K562 (cell line): ENCODE measurements at regions not wholly inside any gene's neighbourhood (a gene's known extent, or its start where the extent isn't known, plus 50 kb on each side); places are given as distances from the start of the nearest gene placed in this dataset.

ENCODE experiments used
- ATAC-seq: fragments of 200-7000 bp; cut with Tn5 transposase; 3 replicates; pipeline ENCODE4 v1.9.1; 2020; ENCODE audit warnings: moderate library complexity
- BruUV-seq: library from RNA; stranded (reverse); fragments of 400-500 nt; replicated peaks from 2 replicates; lab custom pipeline; 2021; lab: Mats Ljungman, UMichigan
- CTCF ChIA-PET: fragments of 300-600 bp; formaldehyde crosslinking; extraction: SDS; loops from one replicate; lab custom pipeline; 2021; ENCODE audit warnings: low intra/inter-chr PET ratio; lab: Yijun Ruan, JAX
- POLR2A ChIA-PET: fragments of 300-600, 350-650 bp; sonication (Branson Sonifier 250); formaldehyde crosslinking; extraction: SDS; loops from one replicate; lab custom pipeline; 2021; ENCODE audit warnings: antibody characterized with exemption, inconsistent platforms; lab: Yijun Ruan, JAX
- DNase-seq, 4 experiments: peaks; one replicate each; pipeline versions ENCODE4 v3.0.0 to v3.0.0-alpha.2; 2011 to 2018; ENCODE audit warnings: low spot score in 3 of 4, mixed read lengths in 3 of 4; ENCODE audit errors: extremely low read depth in 1 of 4
- FAIRE-seq: peaks from 2 replicates; lab custom pipeline; 2011; peaks lifted over from hg19 to GRCh38; lab: Jason Lieb, UNC
- H2AFZ ChIP-seq: 2 replicates; pipeline ENCODE4 v1.6.0; 2011; ENCODE audit warnings: low read depth, low read length, control low read depth, inconsistent platforms
- H3K27ac ChIP-seq: fragments of 200-600 bp; 3 replicates; pipeline ENCODE4 v1.8.0; 2011; ENCODE audit warnings: low read depth, mild to moderate bottlenecking, control low read depth, inconsistent platforms, low read length, moderate library complexity, mixed read lengths; ENCODE audit errors: extremely low read depth
- H3K27me3 ChIP-seq, 2 experiments: fragments of 300-600 bp in 1 of 2; 2 replicates in 1 of 2; 3 replicates in 1 of 2; pipeline versions ENCODE4 v1.6.0 to v1.8.0; 2011; ENCODE audit warnings: inconsistent platforms in 2 of 2, low read length in 2 of 2, mild to moderate bottlenecking in 1 of 2, mixed read lengths in 1 of 2, moderate library complexity in 1 of 2; ENCODE audit not compliant: control insufficient read depth in 2 of 2, insufficient read depth in 2 of 2
- H3K36me3 ChIP-seq: fragments of 300-600 bp; 3 replicates; pipeline ENCODE4 v1.8.0; 2011; ENCODE audit warnings: mild to moderate bottlenecking, low read length, inconsistent platforms; ENCODE audit not compliant: control insufficient read depth, insufficient read depth
- H3K4me1 ChIP-seq, 2 experiments: fragments of 200-600 bp in 1 of 2; replicated peaks in 1 of 2; 2 replicates in 1 of 2; 3 replicates in 1 of 2; pipeline versions ENCODE4 v1.5.1 to v1.8.0; 2011; ENCODE audit warnings: inconsistent platforms in 2 of 2, low read length in 2 of 2, mild to moderate bottlenecking in 1 of 2, mixed read lengths in 1 of 2, moderate library complexity in 1 of 2; ENCODE audit not compliant: control insufficient read depth in 2 of 2, insufficient read depth in 2 of 2
- H3K4me2 ChIP-seq: 2 replicates; pipeline ENCODE4 v1.6.1; 2011; ENCODE audit warnings: low read length, control low read depth, inconsistent platforms, mixed read lengths; ENCODE audit not compliant: insufficient read depth
- H3K4me3 ChIP-seq: fragments of 200-600 bp; sonication (generic), shearing (Covaris generic); 2 replicates; pipeline ENCODE4 v1.5.1; 2016; ENCODE audit warnings: control low read depth, inconsistent platforms
- H3K79me2 ChIP-seq: fragments of 200-600 bp; 3 replicates; pipeline ENCODE4 v1.8.0; 2011; ENCODE audit warnings: low read length, inconsistent platforms; ENCODE audit not compliant: control insufficient read depth, insufficient read depth
- H3K9ac ChIP-seq, 2 experiments: 2 replicates each; pipeline versions ENCODE4 v1.6.0 to v1.6.1; 2011; ENCODE audit warnings: low read depth in 2 of 2, low read length in 2 of 2, control low read depth in 1 of 2, inconsistent platforms in 1 of 2, mild to moderate bottlenecking in 1 of 2, mixed read lengths in 1 of 2; ENCODE audit not compliant: insufficient read depth in 1 of 2
- H3K9me1 ChIP-seq: one replicate; pipeline ENCODE4 v1.6.0; 2011; ENCODE audit warnings: inconsistent platforms, mild to moderate bottlenecking, low read length, moderate library complexity; ENCODE audit not compliant: control insufficient read depth, insufficient read depth
- H3K9me3 ChIP-seq: replicated peaks from 2 replicates; pipeline ENCODE4 v1.5.1; 2011; ENCODE audit warnings: low read depth, low read length, inconsistent platforms; ENCODE audit not compliant: control insufficient read depth, insufficient read depth
- H4K20me1 ChIP-seq: replicated peaks from 2 replicates; pipeline ENCODE4 v1.6.1; 2011; ENCODE audit warnings: low read length, inconsistent platforms, mixed read lengths; ENCODE audit not compliant: control insufficient read depth, insufficient read depth
- FOXA1 ChIP-seq: fragments of 450-650 bp; IDR thresholded peaks from 2 replicates; pipeline ENCODE4 v1.6.1; 2016; ENCODE audit warnings: mild to moderate bottlenecking, borderline replicate concordance
- GABPA ChIP-seq: fragments of 200-800 bp; sonication (Bioruptor generic); conservative IDR thresholded peaks from 2 replicates; pipeline ENCODE4 v1.6.1; 2016; ENCODE audit warnings: low read depth, missing genetic modification characterization, missing compliant biosample characterization
- YY1 ChIP-seq, 3 experiments: IDR thresholded peaks; 2 replicates each; pipeline ENCODE4 v1.6.1; 2011; ENCODE audit warnings: low read length in 2 of 3, mild to moderate bottlenecking in 2 of 3, moderate library complexity in 2 of 3, borderline replicate concordance in 1 of 3, control low read depth in 1 of 3, low read depth in 1 of 3; ENCODE audit not compliant: insufficient read depth in 3 of 3, insufficient replicate concordance in 2 of 3, control insufficient read depth in 1 of 3, insufficient read length in 1 of 3; ENCODE audit errors: extremely low read depth in 1 of 3
- ZNF217 ChIP-seq: sonication (generic); formaldehyde crosslinking; IDR thresholded peaks from 2 replicates; pipeline ENCODE4 v1.8.0; 2022; ENCODE audit warnings: mild to moderate bottlenecking, missing genetic modification reagents
- ZNF232 ChIP-seq: sonication (generic); formaldehyde crosslinking; IDR thresholded peaks from 2 replicates; pipeline ENCODE4 v1.8.0; 2022; ENCODE audit warnings: mild to moderate bottlenecking, missing genetic modification reagents
- ZNF431 ChIP-seq: sonication (generic); formaldehyde crosslinking; IDR thresholded peaks from 2 replicates; pipeline ENCODE4 v1.8.0; 2022; ENCODE audit warnings: mild to moderate bottlenecking, missing genetic modification reagents
- WGBS: fragments of 100-300 bp; shearing (Covaris generic); methylation state at CpG from one replicate; pipeline ENCODE4 v1.1.6; 2016; ENCODE audit warnings: low coverage, mixed read lengths; ENCODE audit not compliant: insufficient coverage; ENCODE audit errors: missing lambda C conversion rate; 5-methylcytosine and 5-hydroxymethylcytosine counted together
- in situ Hi-C: fragments of 300-500 bp; cut with MboI; formaldehyde crosslinking; loops from 4 replicates; pipeline ENCODE4 v1.15.0; 2018; ENCODE audit warnings: inconsistent platforms, mixed read lengths
- intact Hi-C: fragments of 100-400 bp; cut with micrococcal nuclease; formaldehyde crosslinking; loops from 2 replicates; pipeline ENCODE4 v1.14.2; 2022
- TF ChIP-seq, protein P1 (sequence below): sonication (generic); formaldehyde crosslinking; IDR thresholded peaks from 2 replicates; pipeline ENCODE4 v1.8.1; 2023; ENCODE audit warnings: mild to moderate bottlenecking, missing genetic modification reagents, moderate library complexity

DNA sequence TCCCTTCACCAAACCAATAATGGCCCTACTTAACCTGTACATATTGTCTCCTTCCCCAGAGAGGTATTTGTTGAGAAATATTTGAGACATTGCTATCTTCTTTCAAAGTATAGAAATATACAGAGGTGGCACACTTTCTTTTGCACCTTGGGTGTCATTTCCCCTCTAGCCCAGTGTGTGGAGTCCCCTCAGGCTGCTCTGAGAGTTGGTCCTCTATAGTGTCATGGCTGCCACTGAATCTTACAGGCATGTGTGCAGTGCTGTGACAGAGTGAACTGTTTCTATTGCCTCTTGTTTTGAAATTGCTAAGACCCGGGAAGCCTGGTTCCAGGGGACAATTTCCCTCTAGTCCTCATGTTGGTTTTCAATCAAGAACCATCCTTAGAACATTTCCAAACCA, 140.2 kb upstream of the KCNJ6 start:
- ChIA-PET POLR2A (no interaction called here), CTCF (no interaction called here)
- Histone ChIP-seq H3K9me3 (no peaks in the 10 kb centered on the region), H3K4me1 (no peaks in the 10 kb centered on the region), H3K9ac (no peak overlapping the region), H4K20me1 (0 out of 2 replicates have a peak, but pooled peaks cover 3% of the 10 kb centered on the region), H3K9me1 (no peaks in the 10 kb centered on the region), H3K4me3 (no peak overlapping the region), H3K4me2 (no peak overlapping the region), H3K79me2 (no peaks in the 10 kb centered on the region), H3K27ac (no peak overlapping the region), H3K27me3 (no peaks in the 10 kb centered on the region), H3K36me3 (peaks cover 6% of the 10 kb centered on the region; the same call in 2 of the 3 replicates), H2AFZ (no peak overlapping the region)
- intact Hi-C loops (no loop called here), in situ Hi-C loops (no loop called here)
- ATAC-seq: peak; percentile 73
- no peak for FAIRE-seq
- no TSS peak for BruUV-seq
- 58% methylated on average over 1 of the region's 1 CpG for WGBS
- no peak for DNase-seq
- no peak for TF ChIP-seq GABPA
- TF ChIP-seq ZNF217 (CRISPR knock-in tag): no peak
- TF ChIP-seq, protein P1, sequence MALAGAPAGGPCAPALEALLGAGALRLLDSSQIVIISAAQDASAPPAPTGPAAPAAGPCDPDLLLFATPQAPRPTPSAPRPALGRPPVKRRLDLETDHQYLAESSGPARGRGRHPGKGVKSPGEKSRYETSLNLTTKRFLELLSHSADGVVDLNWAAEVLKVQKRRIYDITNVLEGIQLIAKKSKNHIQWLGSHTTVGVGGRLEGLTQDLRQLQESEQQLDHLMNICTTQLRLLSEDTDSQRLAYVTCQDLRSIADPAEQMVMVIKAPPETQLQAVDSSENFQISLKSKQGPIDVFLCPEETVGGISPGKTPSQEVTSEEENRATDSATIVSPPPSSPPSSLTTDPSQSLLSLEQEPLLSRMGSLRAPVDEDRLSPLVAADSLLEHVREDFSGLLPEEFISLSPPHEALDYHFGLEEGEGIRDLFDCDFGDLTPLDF (CRISPR knock-in tag): no peak
- TF ChIP-seq ZNF431 (CRISPR knock-in tag): no peak
- no peak for TF ChIP-seq ZNF232 (CRISPR knock-in tag)
- peak in 1 of 3 experiments; percentile 50 for TF ChIP-seq YY1 (IDR thresholded peaks at IDR 0.05; ENCODE audit: borderline replicate concordance in 1 of 3, control insufficient read depth in 1 of 3, extremely low read depth in 1 of 3, insufficient read depth in 3 of 3, insufficient read length in 1 of 3, insufficient replicate concordance in 2 of 3, low read depth in 1 of 3, low read length in 2 of 3)
- TF ChIP-seq FOXA1: no peak
- TF ChIP-seq, all 486 proteins: peak for 1
